ENCODE measurements at regions not wholly inside any gene's neighbourhood (a gene's known extent, or its start where the extent isn't known, plus 50 kb on each side); places are given as distances from the start of the nearest gene placed in this dataset.
A peak's percentile ranks its signal among the peaks of the same experiment; 100 is the strongest.

GRCh38 chr3:135499426-135499825 lies 466.1 kb upstream of the PPP2R3A start:
- Mint-ChIP-seq H3K36me3 (ENCODE audit: low read depth) (no peaks in the 10 kb centered on the region), H3K27ac (no peak overlapping the region), H3K4me1 (ENCODE audit: low read depth) (no peaks in the 10 kb centered on the region), H3K4me3 (no peak overlapping the region), H3K27me3 (ENCODE audit: low read depth) (no peaks in the 10 kb centered on the region), H3K9me3 (no peaks in the 10 kb centered on the region)
- CTCF ChIA-PET, result no interaction called here
- intact Hi-C loops (cut with micrococcal nuclease), result no loop called here
- no peak for DNase-seq

- Mint-ChIP-seq H3K27ac (no peak overlapping the region), H3K4me1 (ENCODE audit: low read depth) (no peaks in the 10 kb centered on the region), H3K4me3 (no peak overlapping the region), H3K9me3 (no peaks in the 10 kb centered on the region), H3K36me3 (ENCODE audit: low read depth) (no peaks in the 10 kb centered on the region), H3K27me3 (ENCODE audit: low read depth) (no peaks in the 10 kb centered on the region)
- CTCF ChIA-PET, result no interaction called here
- no peak for DNase-seq
- intact Hi-C loops (cut with micrococcal nuclease), result loop anchor here (5.0 kb wide), 1 partner anchor 898 kb away; no protein-coding TSS in a partner anchor
Observed at GRCh38 chr3:135500034-135500433, 465.5 kb upstream of the PPP2R3A start.

GRCh38 chr3:135503065-135503759 lies 462.3 kb upstream of the PPP2R3A start:
- Mint-ChIP-seq H3K9me3 (peaks cover 2% of the 10 kb centered on the region), H3K27ac (no peak overlapping the region), H3K4me3 (no peak overlapping the region), H3K4me1 (ENCODE audit: low read depth) (no peaks in the 10 kb centered on the region), H3K36me3 (ENCODE audit: low read depth) (no peaks in the 10 kb centered on the region), H3K27me3 (ENCODE audit: low read depth) (no peaks in the 10 kb centered on the region)
- intact Hi-C loops (cut with micrococcal nuclease), result loop anchor here (2.0 to 5.0 kb wide), 2 partner anchors 708 to 901 kb away; partner anchors contain the start of gene EPHB1
- DNase-seq, result no peak
- CTCF ChIA-PET, result interaction anchor here (0.5 to 1.3 kb wide), 4 partner anchors 11 to 902 kb away, joined by 3 read pairs; no protein-coding TSS in a partner anchor

- intact Hi-C loops (cut with micrococcal nuclease), result loop anchor here (2.0 to 5.0 kb wide), 2 partner anchors 709 to 902 kb away; partner anchors contain the start of gene EPHB1
- Mint-ChIP-seq H3K27me3 (ENCODE audit: low read depth) (peaks cover 4% of the 10 kb centered on the region), H3K27ac (no peak overlapping the region), H3K4me3 (no peak overlapping the region), H3K36me3 (ENCODE audit: low read depth) (no peaks in the 10 kb centered on the region), H3K4me1 (ENCODE audit: low read depth) (no peaks in the 10 kb centered on the region), H3K9me3 (peaks cover 2% of the 10 kb centered on the region)
- CTCF ChIA-PET, result interaction anchor here (0.5 to 1.1 kb wide), 4 partner anchors 10 to 712 kb away, joined by 3 read pairs; no protein-coding TSS in a partner anchor
- peak; percentile 53 for DNase-seq
Observed at GRCh38 chr3:135503760-135504686, 461.5 kb upstream of the PPP2R3A start.

- H3K36me3 Mint-ChIP-seq (ENCODE audit: low read depth), result no peaks in the 10 kb centered on the region
- peaks cover 6% of the 10 kb centered on the region for H3K27me3 Mint-ChIP-seq (ENCODE audit: low read depth)
- CTCF ChIA-PET, result interaction anchor here (0.8 kb wide), 1 partner anchor 10 kb away, joined by 3 read pairs; no protein-coding TSS in a partner anchor
- no peak overlapping the region for H3K4me3 Mint-ChIP-seq
- no peaks in the 10 kb centered on the region for H3K9me3 Mint-ChIP-seq
- DNase-seq, result peak; percentile 12
- no peaks in the 10 kb centered on the region for H3K4me1 Mint-ChIP-seq (ENCODE audit: low read depth)
- H3K27ac Mint-ChIP-seq, result no peak overlapping the region
- intact Hi-C loops (cut with micrococcal nuclease), result no loop called here
Observed at GRCh38 chr3:135513106-135514059, 452.1 kb upstream of the PPP2R3A start.

- CTCF ChIA-PET, result interaction anchor here (0.8 kb wide), 1 partner anchor 10 kb away, joined by 3 read pairs; no protein-coding TSS in a partner anchor
- DNase-seq, result no peak
- no peak overlapping the region for H3K27ac Mint-ChIP-seq
- H3K4me1 Mint-ChIP-seq (ENCODE audit: low read depth), result no peaks in the 10 kb centered on the region
- H3K4me3 Mint-ChIP-seq, result no peak overlapping the region
- intact Hi-C loops (cut with micrococcal nuclease), result no loop called here
- peaks cover 3% of the 10 kb centered on the region for H3K27me3 Mint-ChIP-seq (ENCODE audit: low read depth)
- no peaks in the 10 kb centered on the region for H3K9me3 Mint-ChIP-seq
- no peaks in the 10 kb centered on the region for H3K36me3 Mint-ChIP-seq (ENCODE audit: low read depth)
Observed at GRCh38 chr3:135514060-135514448, 451.5 kb upstream of the PPP2R3A start.

GRCh38 chr3:135516143-135516542 lies 449.4 kb upstream of the PPP2R3A start:
- DNase-seq, result no peak
- intact Hi-C loops (cut with micrococcal nuclease), result no loop called here
- Mint-ChIP-seq H3K36me3 (ENCODE audit: low read depth) (no peaks in the 10 kb centered on the region), H3K4me3 (no peak overlapping the region), H3K4me1 (ENCODE audit: low read depth) (no peaks in the 10 kb centered on the region), H3K27ac (no peak overlapping the region), H3K27me3 (ENCODE audit: low read depth) (peaks cover 3% of the 10 kb centered on the region), H3K9me3 (no peaks in the 10 kb centered on the region)
- CTCF ChIA-PET, result no interaction called here

GRCh38 chr3:135528413-135529015 lies 437.0 kb upstream of the PPP2R3A start:
- no peak overlapping the region for H3K27ac Mint-ChIP-seq
- no peak for DNase-seq
- no peak overlapping the region for H3K4me3 Mint-ChIP-seq
- intact Hi-C loops (cut with micrococcal nuclease), result no loop called here
- CTCF ChIA-PET, result interaction anchor here (0.7 kb wide), 1 partner anchor 514 kb away, joined by 3 read pairs; no protein-coding TSS in a partner anchor
- H3K27me3 Mint-ChIP-seq (ENCODE audit: low read depth), result no peaks in the 10 kb centered on the region
- no peaks in the 10 kb centered on the region for H3K9me3 Mint-ChIP-seq
- no peaks in the 10 kb centered on the region for H3K36me3 Mint-ChIP-seq (ENCODE audit: low read depth)
- no peaks in the 10 kb centered on the region for H3K4me1 Mint-ChIP-seq (ENCODE audit: low read depth)

- CTCF ChIA-PET, result interaction anchor here (0.7 kb wide), 1 partner anchor 126 kb away, joined by 3 read pairs; no protein-coding TSS in a partner anchor
- no peaks in the 10 kb centered on the region for H3K36me3 Mint-ChIP-seq (ENCODE audit: low read depth)
- H3K9me3 Mint-ChIP-seq, result peaks cover 3% of the 10 kb centered on the region
- H3K4me1 Mint-ChIP-seq (ENCODE audit: low read depth), result no peaks in the 10 kb centered on the region
- intact Hi-C loops (cut with micrococcal nuclease), result no loop called here
- H3K27ac Mint-ChIP-seq, result no peak overlapping the region
- no peak overlapping the region for H3K4me3 Mint-ChIP-seq
- DNase-seq, result no peak
- no peaks in the 10 kb centered on the region for H3K27me3 Mint-ChIP-seq (ENCODE audit: low read depth)
Observed at GRCh38 chr3:135532021-135532420, 433.5 kb upstream of the PPP2R3A start.

GRCh38 chr3:135538123-135538522 lies 427.4 kb upstream of the PPP2R3A start:
- no peak for DNase-seq
- H3K4me1 Mint-ChIP-seq (ENCODE audit: low read depth), result no peaks in the 10 kb centered on the region
- CTCF ChIA-PET, result no interaction called here
- H3K27me3 Mint-ChIP-seq (ENCODE audit: low read depth), result no peaks in the 10 kb centered on the region
- H3K4me3 Mint-ChIP-seq, result no peak overlapping the region
- H3K27ac Mint-ChIP-seq, result no peak overlapping the region
- no peaks in the 10 kb centered on the region for H3K36me3 Mint-ChIP-seq (ENCODE audit: low read depth)
- intact Hi-C loops (cut with micrococcal nuclease), result no loop called here
- peaks cover 5% of the 10 kb centered on the region for H3K9me3 Mint-ChIP-seq

GRCh38 chr3:135539351-135539750 lies 426.2 kb upstream of the PPP2R3A start:
- Mint-ChIP-seq H3K4me3 (no peak overlapping the region), H3K27me3 (ENCODE audit: low read depth) (no peaks in the 10 kb centered on the region), H3K4me1 (ENCODE audit: low read depth) (no peaks in the 10 kb centered on the region), H3K9me3 (peaks cover 5% of the 10 kb centered on the region), H3K27ac (no peak overlapping the region), H3K36me3 (ENCODE audit: low read depth) (no peaks in the 10 kb centered on the region)
- DNase-seq, result no peak
- intact Hi-C loops (cut with micrococcal nuclease), result no loop called here
- CTCF ChIA-PET, result no interaction called here
